ENCODE measurements at regions not wholly inside any gene's neighbourhood (a gene's known extent, or its start where the extent isn't known, plus 50 kb on each side); places are given as distances from the start of the nearest gene placed in this dataset.
"Not testable (repeated sequence)": the region's sequence is repeated elsewhere in the genome, so short reads cannot be mapped to it uniquely, and the experiment has no call there.

- ChIA-PET CTCF (no interaction called here), POLR2A (no interaction called here)
- Histone ChIP-seq H3K4me1 (ENCODE audit: insufficient read depth, low read length) (no peaks in the 10 kb centered on the region), H3K9me3 (ENCODE audit: low read length) (no peaks in the 10 kb centered on the region), H3K4me3 (ENCODE audit: low read length) (no peak overlapping the region), H3K36me3 (ENCODE audit: insufficient read depth, low read length) (no peaks in the 10 kb centered on the region), H3K27ac (ENCODE audit: low read depth, low read length) (no peak overlapping the region), H3K27me3 (ENCODE audit: insufficient read depth, low read length, poor library complexity, severe bottlenecking) (no peaks in the 10 kb centered on the region)
- Mint-ChIP-seq H3K36me3 (no peaks in the 10 kb centered on the region), H3K4me1 (no peaks in the 10 kb centered on the region), H3K27ac (no peak overlapping the region), H3K9me3 (peaks cover 0 to 4% (median 4%) of the 10 kb centered on the region in 5 donors), H3K4me3 (no peak overlapping the region), H3K27me3 (peaks cover 15 to 42% of the 10 kb centered on the region in 2 donors)
- DNase-seq, result no peak
Measured at GRCh38 chr14:103231376-103232019, 102.5 kb upstream of the EIF5 start.

- no peaks in the 10 kb centered on the region for H3K4me1 ChIP-seq (ENCODE audit: insufficient read depth, low read length)
- CTCF ChIA-PET, result no interaction called here
- no peaks in the 10 kb centered on the region for H3K27me3 ChIP-seq (ENCODE audit: insufficient read depth, low read length, poor library complexity, severe bottlenecking)
- H3K4me3 ChIP-seq (ENCODE audit: low read length), result no peak overlapping the region
- H3K4me3 Mint-ChIP-seq, result no peak overlapping the region
- POLR2A ChIA-PET, result no interaction called here
- H3K27ac Mint-ChIP-seq, result no peak overlapping the region
- DNase-seq, result no peak
- H3K27ac ChIP-seq (ENCODE audit: low read depth, low read length), result no peak overlapping the region
- H3K9me3 Mint-ChIP-seq, result peaks cover 2 to 7% (median 4%) of the 10 kb centered on the region in 5 donors
- no peaks in the 10 kb centered on the region for H3K36me3 Mint-ChIP-seq
- no peaks in the 10 kb centered on the region for H3K36me3 ChIP-seq (ENCODE audit: insufficient read depth, low read length)
- H3K9me3 ChIP-seq (ENCODE audit: low read length), result no peaks in the 10 kb centered on the region
- H3K27me3 Mint-ChIP-seq, result peaks cover 12 to 38% of the 10 kb centered on the region in 2 donors
- H3K4me1 Mint-ChIP-seq, result no peaks in the 10 kb centered on the region
Measured at GRCh38 chr14:103232031-103232808, 101.8 kb upstream of the EIF5 start.

- Histone ChIP-seq H3K36me3 (ENCODE audit: insufficient read depth, low read length) (no peaks in the 10 kb centered on the region), H3K27me3 (ENCODE audit: insufficient read depth, low read length, poor library complexity, severe bottlenecking) (no peaks in the 10 kb centered on the region), H3K9me3 (ENCODE audit: low read length) (no peaks in the 10 kb centered on the region), H3K4me1 (ENCODE audit: insufficient read depth, low read length) (no peaks in the 10 kb centered on the region), H3K27ac (ENCODE audit: low read depth, low read length) (no peak overlapping the region), H3K4me3 (ENCODE audit: low read length) (no peak overlapping the region)
- Mint-ChIP-seq H3K9me3 (peaks cover 7 to 13% (median 9%) of the 10 kb centered on the region in 5 donors), H3K4me3 (no peak overlapping the region), H3K27me3 (peaks cover 12 to 31% of the 10 kb centered on the region in 2 donors), H3K27ac (no peak overlapping the region), H3K36me3 (no peaks in the 10 kb centered on the region), H3K4me1 (no peaks in the 10 kb centered on the region)
- DNase-seq, result no peak
- ChIA-PET CTCF (no interaction called here), POLR2A (no interaction called here)
Measured at GRCh38 chr14:103232831-103233319, 101.2 kb upstream of the EIF5 start.

- CTCF ChIA-PET, result no interaction called here
- H3K27ac Mint-ChIP-seq, result no peak overlapping the region
- peaks cover 11 to 17% (median 14%) of the 10 kb centered on the region in 5 donors for H3K9me3 Mint-ChIP-seq
- Histone ChIP-seq H3K36me3 (ENCODE audit: insufficient read depth, low read length) (no peaks in the 10 kb centered on the region), H3K4me3 (ENCODE audit: low read length) (no peak overlapping the region), H3K27me3 (ENCODE audit: insufficient read depth, low read length, poor library complexity, severe bottlenecking) (no peaks in the 10 kb centered on the region), H3K4me1 (ENCODE audit: insufficient read depth, low read length) (no peaks in the 10 kb centered on the region), H3K27ac (ENCODE audit: low read depth, low read length) (no peak overlapping the region), H3K9me3 (ENCODE audit: low read length) (no peaks in the 10 kb centered on the region)
- H3K36me3 Mint-ChIP-seq, result no peaks in the 10 kb centered on the region
- H3K4me1 Mint-ChIP-seq, result no peaks in the 10 kb centered on the region
- no peak for DNase-seq
- H3K4me3 Mint-ChIP-seq, result no peak overlapping the region
- POLR2A ChIA-PET, result no interaction called here
- peaks cover 8 to 27% of the 10 kb centered on the region in 2 donors for H3K27me3 Mint-ChIP-seq
Measured at GRCh38 chr14:103233328-103233727, 100.7 kb upstream of the EIF5 start.

- H3K4me3 ChIP-seq (ENCODE audit: low read length); H3K4me3 Mint-ChIP-seq; H3K27ac Mint-ChIP-seq; H3K36me3 ChIP-seq (ENCODE audit: insufficient read depth, low read length); H3K9me3 ChIP-seq (ENCODE audit: low read length); POLR2A ChIA-PET; H3K36me3 Mint-ChIP-seq; DNase-seq; CTCF ChIA-PET; H3K4me1 Mint-ChIP-seq; H3K27me3 ChIP-seq (ENCODE audit: insufficient read depth, low read length, poor library complexity, severe bottlenecking); H3K4me1 ChIP-seq (ENCODE audit: insufficient read depth, low read length); H3K27ac ChIP-seq (ENCODE audit: low read depth, low read length): not testable (repeated sequence)
- peaks cover 8 to 20% of the 10 kb centered on the region in 2 donors for H3K27me3 Mint-ChIP-seq
- peaks cover 20 to 31% (median 25%) of the 10 kb centered on the region in 5 donors for H3K9me3 Mint-ChIP-seq
Measured at GRCh38 chr14:103234826-103235225, 99.2 kb upstream of the EIF5 start.

- H3K9me3 Mint-ChIP-seq, result peaks cover 20 to 32% (median 28%) of the 10 kb centered on the region in 5 donors
- CTCF ChIA-PET; H3K27me3 ChIP-seq (ENCODE audit: insufficient read depth, low read length, poor library complexity, severe bottlenecking); H3K4me3 ChIP-seq (ENCODE audit: low read length); H3K27ac Mint-ChIP-seq; POLR2A ChIA-PET; H3K4me1 ChIP-seq (ENCODE audit: insufficient read depth, low read length); H3K4me1 Mint-ChIP-seq; H3K36me3 ChIP-seq (ENCODE audit: insufficient read depth, low read length); H3K4me3 Mint-ChIP-seq; H3K9me3 ChIP-seq (ENCODE audit: low read length); H3K36me3 Mint-ChIP-seq; H3K27ac ChIP-seq (ENCODE audit: low read depth, low read length); DNase-seq: not testable (repeated sequence)
- peaks cover 8 to 20% of the 10 kb centered on the region in 2 donors for H3K27me3 Mint-ChIP-seq
Measured at GRCh38 chr14:103235506-103235905, 98.5 kb upstream of the EIF5 start.

- no peak for DNase-seq
- no peaks in the 10 kb centered on the region for H3K4me1 ChIP-seq (ENCODE audit: insufficient read depth, low read length)
- no peak overlapping the region for H3K4me3 ChIP-seq (ENCODE audit: low read length)
- no peak overlapping the region for H3K4me3 Mint-ChIP-seq
- no peak overlapping the region for H3K27ac Mint-ChIP-seq
- no peaks in the 10 kb centered on the region for H3K27me3 ChIP-seq (ENCODE audit: insufficient read depth, low read length, poor library complexity, severe bottlenecking)
- no peaks in the 10 kb centered on the region for H3K36me3 Mint-ChIP-seq
- H3K27ac ChIP-seq (ENCODE audit: low read depth, low read length), result no peak overlapping the region
- ChIA-PET CTCF (no interaction called here), POLR2A (no interaction called here)
- peaks cover 28 to 41% (median 32%) of the 10 kb centered on the region in 5 donors for H3K9me3 Mint-ChIP-seq
- H3K4me1 Mint-ChIP-seq, result no peaks in the 10 kb centered on the region
- peaks cover 10 to 34% of the 10 kb centered on the region in 2 donors for H3K27me3 Mint-ChIP-seq
- no peaks in the 10 kb centered on the region for H3K9me3 ChIP-seq (ENCODE audit: low read length)
- H3K36me3 ChIP-seq (ENCODE audit: insufficient read depth, low read length), result no peaks in the 10 kb centered on the region
Measured at GRCh38 chr14:103239751-103240150, 94.3 kb upstream of the EIF5 start.

GRCh38 chr14:103241531-103241930, 92.5 kb upstream of the EIF5 start:
- Histone ChIP-seq H3K4me3 (ENCODE audit: low read length) (no peak overlapping the region), H3K27ac (ENCODE audit: low read depth, low read length) (no peak overlapping the region), H3K27me3 (ENCODE audit: insufficient read depth, low read length, poor library complexity, severe bottlenecking) (no peaks in the 10 kb centered on the region), H3K36me3 (ENCODE audit: insufficient read depth, low read length) (no peaks in the 10 kb centered on the region), H3K4me1 (ENCODE audit: insufficient read depth, low read length) (no peaks in the 10 kb centered on the region), H3K9me3 (ENCODE audit: low read length) (no peaks in the 10 kb centered on the region)
- Mint-ChIP-seq H3K27me3 (peaks cover 10 to 34% of the 10 kb centered on the region in 2 donors), H3K4me3 (no peak overlapping the region), H3K4me1 (no peaks in the 10 kb centered on the region), H3K9me3 (peaks cover 27 to 37% (median 28%) of the 10 kb centered on the region in 5 donors), H3K27ac (no peak overlapping the region), H3K36me3 (no peaks in the 10 kb centered on the region)
- DNase-seq, result no peak
- CTCF ChIA-PET, result no interaction called here
- POLR2A ChIA-PET, result no interaction called here

All from CD8-positive, alpha-beta memory T cell (primary cell).